K562 (cell line): ENCODE measurements at regions not wholly inside any gene's neighbourhood (a gene's known extent, or its start where the extent isn't known, plus 50 kb on each side); places are given as distances from the start of the nearest gene placed in this dataset.

Experiments used
- ATAC-seq: fragments of 200-7000 bp; cut with Tn5 transposase; 3 replicates; pipeline ENCODE4 v1.9.1; 2020; ENCODE audit warnings: moderate library complexity
- BruUV-seq: library from RNA; stranded (reverse); fragments of 400-500 nt; replicated peaks from 2 replicates; lab custom pipeline; 2021; lab: Mats Ljungman, UMichigan
- CTCF ChIA-PET: fragments of 300-600 bp; formaldehyde crosslinking; extraction: SDS; loops from one replicate; lab custom pipeline; 2021; ENCODE audit warnings: low intra/inter-chr PET ratio; lab: Yijun Ruan, JAX
- POLR2A ChIA-PET: fragments of 300-600, 350-650 bp; sonication (Branson Sonifier 250); formaldehyde crosslinking; extraction: SDS; loops from one replicate; lab custom pipeline; 2021; ENCODE audit warnings: antibody characterized with exemption, inconsistent platforms; lab: Yijun Ruan, JAX
- DNase-seq, 4 experiments: peaks; one replicate each; pipeline versions ENCODE4 v3.0.0 to v3.0.0-alpha.2; 2011 to 2018; ENCODE audit warnings: low spot score in 3 of 4, mixed read lengths in 3 of 4; ENCODE audit errors: extremely low read depth in 1 of 4
- FAIRE-seq: peaks from 2 replicates; lab custom pipeline; 2011; peaks lifted over from hg19 to GRCh38; lab: Jason Lieb, UNC
- H2AFZ ChIP-seq: 2 replicates; pipeline ENCODE4 v1.6.0; 2011; ENCODE audit warnings: low read depth, low read length, control low read depth, inconsistent platforms
- H3K27ac ChIP-seq: fragments of 200-600 bp; 3 replicates; pipeline ENCODE4 v1.8.0; 2011; ENCODE audit warnings: low read depth, mild to moderate bottlenecking, control low read depth, inconsistent platforms, low read length, moderate library complexity, mixed read lengths; ENCODE audit errors: extremely low read depth
- H3K27me3 ChIP-seq, 2 experiments: fragments of 300-600 bp in 1 of 2; 2 replicates in 1 of 2; 3 replicates in 1 of 2; pipeline versions ENCODE4 v1.6.0 to v1.8.0; 2011; ENCODE audit warnings: inconsistent platforms in 2 of 2, low read length in 2 of 2, mild to moderate bottlenecking in 1 of 2, mixed read lengths in 1 of 2, moderate library complexity in 1 of 2; ENCODE audit not compliant: control insufficient read depth in 2 of 2, insufficient read depth in 2 of 2
- H3K36me3 ChIP-seq: fragments of 300-600 bp; 3 replicates; pipeline ENCODE4 v1.8.0; 2011; ENCODE audit warnings: mild to moderate bottlenecking, low read length, inconsistent platforms; ENCODE audit not compliant: control insufficient read depth, insufficient read depth
- H3K4me1 ChIP-seq, 2 experiments: fragments of 200-600 bp in 1 of 2; replicated peaks in 1 of 2; 2 replicates in 1 of 2; 3 replicates in 1 of 2; pipeline versions ENCODE4 v1.5.1 to v1.8.0; 2011; ENCODE audit warnings: inconsistent platforms in 2 of 2, low read length in 2 of 2, mild to moderate bottlenecking in 1 of 2, mixed read lengths in 1 of 2, moderate library complexity in 1 of 2; ENCODE audit not compliant: control insufficient read depth in 2 of 2, insufficient read depth in 2 of 2
- H3K4me2 ChIP-seq: 2 replicates; pipeline ENCODE4 v1.6.1; 2011; ENCODE audit warnings: low read length, control low read depth, inconsistent platforms, mixed read lengths; ENCODE audit not compliant: insufficient read depth
- H3K4me3 ChIP-seq: fragments of 200-600 bp; sonication (generic), shearing (Covaris generic); 2 replicates; pipeline ENCODE4 v1.5.1; 2016; ENCODE audit warnings: control low read depth, inconsistent platforms
- H3K79me2 ChIP-seq: fragments of 200-600 bp; 3 replicates; pipeline ENCODE4 v1.8.0; 2011; ENCODE audit warnings: low read length, inconsistent platforms; ENCODE audit not compliant: control insufficient read depth, insufficient read depth
- H3K9ac ChIP-seq, 2 experiments: 2 replicates each; pipeline versions ENCODE4 v1.6.0 to v1.6.1; 2011; ENCODE audit warnings: low read depth in 2 of 2, low read length in 2 of 2, control low read depth in 1 of 2, inconsistent platforms in 1 of 2, mild to moderate bottlenecking in 1 of 2, mixed read lengths in 1 of 2; ENCODE audit not compliant: insufficient read depth in 1 of 2
- H3K9me1 ChIP-seq: one replicate; pipeline ENCODE4 v1.6.0; 2011; ENCODE audit warnings: inconsistent platforms, mild to moderate bottlenecking, low read length, moderate library complexity; ENCODE audit not compliant: control insufficient read depth, insufficient read depth
- H3K9me3 ChIP-seq: replicated peaks from 2 replicates; pipeline ENCODE4 v1.5.1; 2011; ENCODE audit warnings: low read depth, low read length, inconsistent platforms; ENCODE audit not compliant: control insufficient read depth, insufficient read depth
- H4K20me1 ChIP-seq: replicated peaks from 2 replicates; pipeline ENCODE4 v1.6.1; 2011; ENCODE audit warnings: low read length, inconsistent platforms, mixed read lengths; ENCODE audit not compliant: control insufficient read depth, insufficient read depth
- ATF6 ChIP-seq: sonication (generic); formaldehyde crosslinking; IDR thresholded peaks from 2 replicates; pipeline ENCODE4 v1.4.0; 2020; ENCODE audit warnings: mild to moderate bottlenecking, missing genetic modification reagents
- FOS ChIP-seq: IDR thresholded peaks from 3 replicates; pipeline ENCODE4 v1.6.1; 2011; ENCODE audit not compliant: insufficient read length; ENCODE audit errors: extremely low read depth
- PCBP1 ChIP-seq: fragments of 200-400 bp; formaldehyde crosslinking; IDR thresholded peaks from 2 replicates; pipeline ENCODE4 v1.6.1; 2018; ENCODE audit warnings: mild to moderate bottlenecking, low read depth, low read length; ENCODE audit not compliant: poor library complexity, severe bottlenecking
- RBM34 ChIP-seq: fragments of 200-400 bp; formaldehyde crosslinking; IDR thresholded peaks from 2 replicates; pipeline ENCODE4 v1.6.1; 2018; ENCODE audit warnings: low read length, borderline replicate concordance; ENCODE audit not compliant: insufficient read depth
- ZBTB17 ChIP-seq: fragments of 450-650 bp; formaldehyde crosslinking; IDR thresholded peaks from 2 replicates; pipeline ENCODE4 v1.4.0; 2020; ENCODE audit warnings: mild to moderate bottlenecking
- ZNF445 ChIP-seq: fragments of 250-450 bp; sonication (Bioruptor Pico); IDR thresholded peaks from 2 replicates; pipeline ENCODE4 v1.4.0; 2020; ENCODE audit warnings: low read depth, mild to moderate bottlenecking, moderate library complexity
- WGBS: fragments of 100-300 bp; shearing (Covaris generic); methylation state at CpG from one replicate; pipeline ENCODE4 v1.1.6; 2016; ENCODE audit warnings: low coverage, mixed read lengths; ENCODE audit not compliant: insufficient coverage; ENCODE audit errors: missing lambda C conversion rate; 5-methylcytosine and 5-hydroxymethylcytosine counted together
- in situ Hi-C: fragments of 300-500 bp; cut with MboI; formaldehyde crosslinking; loops from 4 replicates; pipeline ENCODE4 v1.15.0; 2018; ENCODE audit warnings: inconsistent platforms, mixed read lengths
- intact Hi-C: fragments of 100-400 bp; cut with micrococcal nuclease; formaldehyde crosslinking; loops from 2 replicates; pipeline ENCODE4 v1.14.2; 2022

DNA sequence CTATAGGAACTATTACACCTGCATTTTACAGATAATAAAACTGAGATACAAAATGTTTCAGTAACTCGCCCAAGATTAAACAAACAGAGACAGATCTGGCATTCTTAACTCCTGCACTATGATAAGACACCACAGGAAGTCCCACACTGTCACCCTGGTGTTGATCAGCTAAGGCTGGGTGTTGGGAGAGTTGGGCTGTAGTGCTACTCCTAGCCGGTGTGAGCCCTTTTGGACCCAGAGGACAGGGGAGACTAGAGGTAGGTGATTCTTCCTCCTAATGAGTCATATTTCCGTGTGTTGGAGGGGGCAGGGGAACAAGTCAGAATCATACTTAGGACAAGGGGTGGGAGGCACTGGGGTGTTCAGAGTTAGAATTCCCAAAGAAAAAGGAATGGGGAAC, 353.2 kb upstream of the TENM4 start:
- POLR2A ChIA-PET: no interaction called here
- no peak overlapping the region for H3K4me3 ChIP-seq
- WGBS: 5% methylated on average over 2 of the region's 3 CpGs
- CTCF ChIA-PET: no interaction called here
- intact Hi-C loops: no loop called here
- no peaks in the 10 kb centered on the region for H4K20me1 ChIP-seq
- H3K79me2 ChIP-seq: no peaks in the 10 kb centered on the region
- no peak for ATAC-seq
- no peaks in the 10 kb centered on the region for H3K9me3 ChIP-seq
- no peaks in the 10 kb centered on the region for H3K9me1 ChIP-seq
- DNase-seq: no peak
- TF ChIP-seq PCBP1: no peak
- TF ChIP-seq ZNF445 (CRISPR knock-in tag): no peak
- TF ChIP-seq ATF6 (CRISPR knock-in tag): no peak
- TF ChIP-seq RBM34: no peak
- TF ChIP-seq ZBTB17: no peak
- no peak for TF ChIP-seq FOS
- TF ChIP-seq, all 486 proteins: peak for 0
- no TSS peak for BruUV-seq
- no peak overlapping the region for H3K27ac ChIP-seq
- in situ Hi-C loops: no loop called here
- no peak overlapping the region for H3K4me2 ChIP-seq
- H3K36me3 ChIP-seq: no peaks in the 10 kb centered on the region
- H3K4me1 ChIP-seq: no peaks in the 10 kb centered on the region
- no peak overlapping the region for H2AFZ ChIP-seq
- no peak overlapping the region for H3K9ac ChIP-seq
- no peaks in the 10 kb centered on the region for H3K27me3 ChIP-seq
- no peak for FAIRE-seq
